HCT116 (cell line): ENCODE measurements at regions not wholly inside any gene's neighbourhood (a gene's known extent, or its start where the extent isn't known, plus 50 kb on each side); places are given as distances from the start of the nearest gene placed in this dataset. TPM values are rescaled to one million over a fixed set of nuclear protein-coding genes. Genes with fewer than 3 reads are reported as not detected.

ENCODE experiments used
- ATAC-seq: fragments of 200-7000 bp; cut with Tn5 transposase; 2 replicates; pipeline ENCODE4 v1.9.1; 2020; ENCODE audit warnings: mild to moderate bottlenecking, moderate library complexity
- BruUV-seq: library from RNA; stranded (reverse); fragments of 400-500 nt; replicated peaks from 2 replicates; lab custom pipeline; 2021; lab: Mats Ljungman, UMichigan
- CTCF ChIA-PET: fragments of 300-600 bp; sonication (Branson Sonifier 250); formaldehyde crosslinking; loops from one replicate; lab custom pipeline; 2021; ENCODE audit warnings: antibody characterized with exemption; lab: Charles Lee
- POLR2A ChIA-PET: fragments of 300-600, 350-600 bp; sonication (Branson Sonifier 250); formaldehyde crosslinking; loops from one replicate; lab custom pipeline; 2021; ENCODE audit warnings: antibody characterized with exemption; lab: Charles Lee
- RAD21 ChIA-PET, 2 experiments: fragments of 300-600 bp; sonication (Branson Sonifier 250); formaldehyde crosslinking; loops; one replicate each; lab custom pipeline; 2023; ENCODE audit warnings: low total read pairs in 2 of 2; ENCODE audit not compliant: uncharacterized antibody in 2 of 2, unreplicated experiment in 2 of 2, low non-redundant PET in 1 of 2; lab: Charles Lee
- DNase-seq: peaks from one replicate; pipeline ENCODE4 v3.0.0-alpha.2; 2010; ENCODE audit warnings: low read depth, low spot score
- H2AFZ ChIP-seq: fragments of 200-600 bp; shearing (Covaris generic), sonication (generic); 2 replicates; pipeline ENCODE4 v1.6.1; 2017; ENCODE audit warnings: low read depth, mixed run types, mixed read lengths, antibody characterized with exemption, low read length; ENCODE audit not compliant: poor library complexity, severe bottlenecking
- H3K27ac ChIP-seq: 2 replicates; pipeline ENCODE4 v1.5.1; 2012; ENCODE audit warnings: low read depth, low read length
- H3K27me3 ChIP-seq: fragments of 200-600 bp; sonication (generic); 2 replicates; pipeline ENCODE4 v1.6.1; 2016; ENCODE audit warnings: mixed run types, low read length, mixed read lengths; ENCODE audit not compliant: insufficient read depth
- H3K36me3 ChIP-seq, 2 experiments: fragments of 200-500 bp in 1 of 2; fragments of 200-600 bp in 1 of 2; sonication (Bioruptor generic) in 1 of 2; sonication (generic) in 1 of 2; 2 replicates each; pipeline versions ENCODE4 v1.5.1 to v1.6.1; 2014 to 2016; ENCODE audit warnings: low read length in 2 of 2, inconsistent platforms in 1 of 2, mixed read lengths in 1 of 2, mixed run types in 1 of 2; ENCODE audit not compliant: insufficient read depth in 2 of 2, control insufficient read depth in 1 of 2
- H3K4me1 ChIP-seq, 2 experiments: fragments of 200-600 bp in 1 of 2; sonication (generic) in 1 of 2; 2 replicates each; pipeline versions ENCODE4 v1.5.1 to v1.6.1; 2012 to 2017; ENCODE audit warnings: low read length in 2 of 2, inconsistent platforms in 1 of 2, mild to moderate bottlenecking in 1 of 2, mixed read lengths in 1 of 2, mixed run types in 1 of 2, moderate library complexity in 1 of 2; ENCODE audit not compliant: insufficient read depth in 2 of 2, control insufficient read depth in 1 of 2
- H3K4me2 ChIP-seq: fragments of 200-600 bp; sonication (generic); 2 replicates; pipeline ENCODE4 v1.6.1; 2017; ENCODE audit warnings: mixed run types, low read length, mixed read lengths
- H3K4me3 ChIP-seq, 2 experiments: fragments of 200-600 bp in 1 of 2; sonication (generic) in 1 of 2; replicated peaks in 1 of 2; 2 replicates each; pipeline ENCODE4 v1.5.1; 2011 to 2016; ENCODE audit warnings: low read length in 2 of 2, control low read depth in 1 of 2, low read depth in 1 of 2, mild to moderate bottlenecking in 1 of 2, mixed read lengths in 1 of 2, mixed run types in 1 of 2
- H3K79me2 ChIP-seq: fragments of 200-600 bp; sonication (generic); 2 replicates; pipeline ENCODE4 v1.6.1; 2017; ENCODE audit warnings: mild to moderate bottlenecking, mixed run types, low read length, moderate library complexity, mixed read lengths; ENCODE audit not compliant: insufficient read depth
- H3K9ac ChIP-seq: fragments of 200-600 bp; sonication (generic); 2 replicates; pipeline ENCODE4 v1.6.1; 2016; ENCODE audit warnings: low read length, mixed read lengths
- H3K9me2 ChIP-seq: fragments of 200-600 bp; sonication (generic), shearing (Covaris generic); 2 replicates; pipeline ENCODE4 v1.6.1; 2017; ENCODE audit warnings: mixed run types, mild to moderate bottlenecking, moderate library complexity; ENCODE audit not compliant: insufficient read depth
- H3K9me3 ChIP-seq, 2 experiments: fragments of 200-500 bp in 1 of 2; fragments of 200-600 bp in 1 of 2; sonication (Bioruptor generic) in 1 of 2; sonication (generic) in 1 of 2; 2 replicates each; pipeline ENCODE4 v1.6.1; 2014 to 2017; ENCODE audit warnings: low read length in 2 of 2, mixed read lengths in 2 of 2, inconsistent platforms in 1 of 2, low read depth in 1 of 2, mild to moderate bottlenecking in 1 of 2, mixed run types in 1 of 2, moderate library complexity in 1 of 2; ENCODE audit not compliant: control insufficient read depth in 1 of 2, insufficient read depth in 1 of 2
- H4K20me1 ChIP-seq: fragments of 200-600 bp; sonication (generic), shearing (Covaris generic); 2 replicates; pipeline ENCODE4 v1.6.1; 2017; ENCODE audit warnings: mixed run types, mild to moderate bottlenecking, moderate library complexity; ENCODE audit not compliant: insufficient read depth
- CTCF ChIP-seq, 3 experiments: fragments of 200-600 bp in 1 of 3; sonication (generic) in 1 of 3; IDR thresholded peaks in 2 of 3; conservative IDR thresholded peaks in 1 of 3; 2 replicates each; pipeline ENCODE4 v1.5.1; 2012 to 2017; ENCODE audit warnings: low read depth in 2 of 3, low read length in 2 of 3, antibody characterized with exemption in 1 of 3, borderline replicate concordance in 1 of 3, control low read depth in 1 of 3, mild to moderate bottlenecking in 1 of 3, mixed read lengths in 1 of 3, mixed run types in 1 of 3, moderate library complexity in 1 of 3; ENCODE audit not compliant: insufficient read depth in 1 of 3
- EGR1 ChIP-seq: IDR thresholded peaks from 2 replicates; pipeline ENCODE4 v1.6.1; 2012; ENCODE audit warnings: low read depth
- ELF1 ChIP-seq: IDR thresholded peaks from 2 replicates; pipeline ENCODE4 v1.6.1; 2012; ENCODE audit warnings: low read depth, borderline replicate concordance
- EZH2phosphoT487 ChIP-seq: fragments of 200-600 bp; IDR thresholded peaks from 2 replicates; pipeline ENCODE4 v1.6.1; 2018; ENCODE audit warnings: antibody characterized with exemption, borderline replicate concordance
- FOSL1 ChIP-seq: IDR thresholded peaks from 2 replicates; pipeline ENCODE4 v1.6.1; 2012; ENCODE audit warnings: low read depth
- POLR2A ChIP-seq: IDR thresholded peaks from 2 replicates; pipeline ENCODE4 v1.7.0; 2011; ENCODE audit warnings: borderline replicate concordance; ENCODE audit not compliant: insufficient read depth, insufficient read length; ENCODE audit errors: extremely low read depth
- POLR2AphosphoS5 ChIP-seq: IDR thresholded peaks from 2 replicates; pipeline ENCODE4 v1.6.1; 2011; ENCODE audit warnings: mild to moderate bottlenecking, low read depth, low read length, moderate library complexity
- RAD21 ChIP-seq: IDR thresholded peaks from 2 replicates; pipeline ENCODE4 v1.6.1; 2012; ENCODE audit warnings: low read depth, mild to moderate bottlenecking
- SIN3A ChIP-seq: IDR thresholded peaks from 2 replicates; pipeline ENCODE4 v1.6.1; 2012; ENCODE audit warnings: low read depth
- SP1 ChIP-seq: IDR thresholded peaks from 2 replicates; pipeline ENCODE4 v1.6.1; 2012; ENCODE audit warnings: low read depth
- TCF7L2 ChIP-seq: IDR thresholded peaks from 2 replicates; pipeline ENCODE4 v1.7.0; 2011; ENCODE audit warnings: borderline replicate concordance, inconsistent platforms; ENCODE audit not compliant: insufficient read depth, insufficient read length; ENCODE audit errors: extremely low read depth
- YY1 ChIP-seq: IDR thresholded peaks from 2 replicates; pipeline ENCODE4 v1.6.1; 2011; ENCODE audit warnings: low read length, low read depth, moderate library complexity, mild to moderate bottlenecking; ENCODE audit not compliant: insufficient replicate concordance; ENCODE audit errors: extremely low read depth
- ZNF274 ChIP-seq: fragments of 200-500 bp; sonication (Bioruptor generic); IDR thresholded peaks from 2 replicates; pipeline ENCODE4 v1.6.1; 2014; ENCODE audit warnings: mild to moderate bottlenecking, low read depth, low read length, inconsistent platforms
- intact Hi-C: fragments of 100-400 bp; cut with micrococcal nuclease; formaldehyde crosslinking; loops from 2 replicates; pipeline ENCODE4 v1.10.0; 2022
- microRNA counts: library from miRNA; unstranded; fragments of <30 nt; microRNA quantifications from one replicate; lab custom pipeline; 2015
- microRNA-seq: library from miRNA; unstranded; fragments of <30 nt; microRNA quantifications from one replicate; pipeline ENCODE4, GENCODE V29; 2016; ENCODE audit warnings: borderline number of aligned reads

GRCh38 chrX:95156566-95156965 lies 1482.6 kb downstream of the FAM133A start:
- no peaks in the 10 kb centered on the region for H3K27me3 ChIP-seq
- ChIA-PET CTCF (no interaction called here), POLR2A (no interaction called here), RAD21 (no interaction called here)
- ATAC-seq (no peak), DNase-seq (no peak)
- no peaks in the 10 kb centered on the region for H3K79me2 ChIP-seq
- no peaks in the 10 kb centered on the region for H3K36me3 ChIP-seq
- H3K9me2 ChIP-seq: no peaks in the 10 kb centered on the region
- H3K4me2 ChIP-seq: no peak overlapping the region
- H3K4me3 ChIP-seq: no peak overlapping the region
- no peaks in the 10 kb centered on the region for H3K4me1 ChIP-seq
- H2AFZ ChIP-seq: no peak overlapping the region
- no peak overlapping the region for H3K9ac ChIP-seq
- intact Hi-C loops: no loop called here
- TF ChIP-seq CTCF (IDR thresholded peaks at IDR 0.05 in 2 of 3, conservative IDR thresholded peaks at IDR 0.05 in 1 of 3; ENCODE audit: borderline replicate concordance in 1 of 3, insufficient read depth in 1 of 3, low read depth in 2 of 3, low read length in 2 of 3): no peak
- no peak for TF ChIP-seq EZH2phosphoT487
- no peak for TF ChIP-seq RAD21
- TF ChIP-seq TCF7L2: no peak
- TF ChIP-seq ZNF274: no peak
- no peak for TF ChIP-seq SP1
- no peak for TF ChIP-seq FOSL1
- TF ChIP-seq ELF1: no peak
- TF ChIP-seq YY1: no peak
- no peak for TF ChIP-seq POLR2AphosphoS5
- TF ChIP-seq EGR1: no peak
- TF ChIP-seq POLR2A: no peak
- TF ChIP-seq SIN3A: no peak
- BruUV-seq: no TSS peak
- H4K20me1 ChIP-seq: no peaks in the 10 kb centered on the region
- no peak overlapping the region for H3K27ac ChIP-seq
- H3K9me3 ChIP-seq: no peaks in the 10 kb centered on the region

MicroRNA genes in the stretch of these regions (microRNA counts, 767-probe panel; counts per million panel counts)
- microRNA hsa-miR-548m (lab: Ali Mortazavi, UCI): not detected

Small RNA genes in the stretch of these regions (microRNA-seq; reads per million reads assigned to microRNA genes)
- gene MIR548M: not detected
